ENCODE measurements at regions not wholly inside any gene's neighbourhood (a gene's known extent, or its start where the extent isn't known, plus 50 kb on each side); places are given as distances from the start of the nearest gene placed in this dataset.

GRCh38 chr7:94217766-94218165, 176.9 kb upstream of the COL1A2 start:
- TF ChIP-seq EZH2phosphoT487 (IDR thresholded peaks at IDR 0.05; ENCODE audit: low read depth, severe bottlenecking, unreplicated experiment) (no peak), CTCF (IDR thresholded peaks at IDR 0.05; ENCODE audit: poor library complexity) (no peak), EZH2 (IDR thresholded peaks at IDR 0.05; ENCODE audit: borderline replicate concordance) (no peak)

Data from hepatocyte (in vitro differentiated cells).